HG03095 (cell line): ENCODE measurements at regions not wholly inside any gene's neighbourhood (a gene's known extent, or its start where the extent isn't known, plus 50 kb on each side); places are given as distances from the start of the nearest gene placed in this dataset.
"Not testable (repeated sequence)": the region's sequence is repeated elsewhere in the genome, so short reads cannot be mapped to it uniquely, and the experiment has no call there.

Experiments
- ATAC-seq: cut with Tn5 transposase; IDR thresholded peaks from one replicate; pipeline ENCODE4 v1.9.1; 2021; ENCODE audit warnings: moderate library complexity; ENCODE audit not compliant: unreplicated experiment

DNA sequence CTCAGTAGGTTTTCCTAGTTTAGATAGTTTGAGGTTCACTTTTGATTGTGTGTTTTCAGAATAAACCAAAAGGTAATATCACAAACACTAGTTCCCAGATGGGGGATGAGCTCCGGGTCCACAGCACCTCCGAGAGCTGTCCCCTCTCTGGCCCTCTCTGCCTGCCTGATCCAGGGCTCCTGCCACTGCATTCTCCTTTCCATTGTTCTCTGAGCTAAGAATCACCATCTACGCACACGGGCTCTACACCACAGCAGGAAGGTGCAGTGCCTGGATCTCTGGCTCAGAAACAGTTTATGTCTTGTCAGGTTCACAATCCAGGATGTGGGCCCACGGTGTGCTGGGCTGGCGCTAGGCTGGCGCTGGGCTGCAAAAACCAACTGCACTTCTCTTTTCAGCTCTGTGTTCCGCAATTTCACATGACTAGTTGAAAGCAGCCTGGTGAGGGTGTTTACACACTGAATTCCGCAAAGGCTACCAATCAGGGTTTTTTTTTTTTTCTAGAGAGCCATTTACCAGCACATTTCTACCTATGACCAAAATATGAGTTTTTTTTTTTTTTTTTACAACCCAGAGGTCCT is 167.5 kb downstream of the SOD2 start:
- ATAC-seq: no peak

- ATAC-seq: no peak
Observed at GRCh38 chr6:159522877-159523547, 170.0 kb downstream of the SOD2 start.

DNA sequence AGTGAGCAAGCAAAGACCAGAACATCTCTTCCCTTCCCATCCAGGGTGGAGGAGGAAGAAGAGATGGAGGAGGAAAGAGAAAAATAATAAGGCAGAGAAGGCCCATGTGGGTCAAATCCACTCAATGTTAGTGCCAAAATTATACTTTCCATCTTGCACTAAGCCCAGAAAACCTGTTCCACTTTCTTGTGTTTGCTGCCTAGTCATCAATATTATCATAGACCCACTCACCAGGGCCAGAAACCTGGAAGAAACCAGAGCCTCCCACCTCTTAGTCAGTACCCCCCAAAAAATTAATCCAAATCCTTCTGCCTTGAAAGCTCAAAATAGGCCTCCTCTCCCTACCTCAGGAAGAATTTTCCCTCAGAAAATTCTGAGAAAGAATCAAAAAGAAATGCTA is 171.1 kb downstream of the SOD2 start:
- ATAC-seq: no peak

DNA sequence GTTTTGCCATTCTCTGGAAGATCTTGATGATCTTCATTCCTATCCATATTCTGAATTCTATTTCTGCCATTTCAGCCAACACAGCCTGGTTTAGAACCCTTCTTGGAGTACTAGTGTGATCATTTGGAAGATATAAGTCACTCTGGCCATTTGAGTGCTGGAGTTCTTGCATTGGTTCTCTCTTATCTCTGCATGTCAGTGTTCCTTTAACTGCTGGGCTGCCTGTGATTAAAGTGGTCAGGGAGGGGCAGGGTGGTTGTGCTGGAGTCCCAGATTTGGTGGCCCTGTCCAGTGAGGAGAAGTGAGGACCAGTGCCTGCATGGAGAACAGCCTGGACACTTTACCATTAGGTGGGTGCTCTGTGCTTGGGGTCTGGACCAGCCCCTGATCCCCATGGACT is 173.0 kb downstream of the SOD2 start:
- no peak for ATAC-seq

DNA sequence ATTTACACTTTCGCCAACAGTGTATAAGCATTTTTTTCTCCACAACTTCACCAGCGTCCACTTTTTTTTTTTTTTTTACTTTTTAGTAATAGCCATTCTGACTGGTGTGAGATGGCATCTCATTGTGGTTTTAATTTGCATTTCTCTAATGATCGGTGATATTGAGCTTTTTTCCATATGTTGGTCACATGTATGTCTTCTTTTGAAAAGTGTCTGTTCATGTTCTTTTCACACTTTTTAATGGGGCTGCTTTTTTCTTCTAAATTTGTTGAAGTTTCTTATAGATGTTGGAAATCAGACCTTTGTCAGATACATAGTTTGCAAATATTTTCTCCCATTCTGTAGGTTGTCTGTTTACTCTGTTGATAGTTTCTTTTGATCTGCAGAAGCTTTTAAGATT is 177.2 kb downstream of the SOD2 start:
- ATAC-seq: not testable (repeated sequence)

DNA sequence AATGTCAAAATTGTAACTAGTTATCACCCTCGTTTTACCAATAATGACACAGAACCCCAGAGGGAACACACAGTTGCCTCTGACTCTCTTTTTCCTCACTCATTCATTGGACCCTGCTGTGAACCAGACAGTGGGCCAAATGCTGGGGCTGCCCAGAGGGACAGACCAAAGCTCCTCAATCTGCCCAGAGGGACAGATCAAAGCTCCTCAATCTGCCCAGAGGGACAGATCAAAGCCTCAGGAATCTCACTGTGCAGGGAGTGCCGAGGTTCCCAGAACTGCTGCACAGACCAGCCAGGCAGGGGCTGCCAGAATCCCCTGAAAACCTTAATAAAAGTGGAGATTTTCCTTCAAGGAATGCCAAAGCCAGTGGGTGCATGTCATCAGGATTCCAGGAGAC is 179.1 kb downstream of the SOD2 start:
- no peak for ATAC-seq

- no peak for ATAC-seq
Observed at GRCh38 chr6:159513074-159513720, 179.8 kb downstream of the SOD2 start.

GRCh38 chr6:159512571-159512970 is 180.5 kb downstream of the SOD2 start:
- ATAC-seq: no peak

- ATAC-seq: no peak
Observed at GRCh38 chr6:159512104-159512503, 180.9 kb downstream of the SOD2 start.

DNA sequence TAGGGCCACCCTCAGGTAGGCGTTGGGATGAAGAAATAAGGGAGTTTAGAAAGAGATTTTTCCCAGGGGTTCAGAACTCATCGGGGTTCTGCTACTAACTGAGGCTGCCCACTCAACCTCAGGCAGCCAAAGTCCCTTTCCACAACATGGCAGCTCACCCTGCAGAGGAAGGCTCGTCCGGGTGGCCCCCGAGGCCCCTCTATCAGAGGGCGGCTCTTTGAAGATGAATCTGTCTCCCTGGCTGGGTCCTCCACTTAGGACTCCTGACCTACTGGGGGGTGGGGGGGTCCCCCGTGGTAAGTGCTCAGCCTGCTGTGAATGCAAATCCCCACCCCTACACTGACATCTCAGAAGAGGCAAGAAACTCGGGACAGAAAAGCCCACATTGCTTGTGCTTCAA is 182.9 kb downstream of the SOD2 start:
- no peak for ATAC-seq

DNA sequence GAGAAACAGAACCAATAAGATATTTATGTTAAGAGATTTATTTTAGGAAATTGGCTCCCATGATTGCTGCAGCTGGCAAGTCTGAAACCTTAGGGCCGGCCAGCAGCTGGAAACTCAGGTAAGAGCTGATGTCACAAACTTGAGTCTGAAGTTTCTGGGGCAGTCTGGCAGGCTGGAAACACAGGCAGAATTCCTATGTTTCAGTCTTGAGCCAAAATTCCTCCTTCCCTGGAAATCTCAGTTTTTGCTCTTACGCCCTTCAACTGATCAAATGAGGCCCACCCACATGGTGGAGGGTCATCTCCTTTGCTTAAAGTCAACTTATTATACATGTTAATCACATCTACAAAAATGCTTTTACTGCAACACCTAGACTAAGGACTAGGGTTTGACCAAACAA is 184.1 kb downstream of the SOD2 start:
- ATAC-seq: no peak

GRCh38 chr6:159506048-159506447 is 187.0 kb downstream of the SOD2 start:
- ATAC-seq: no peak

DNA sequence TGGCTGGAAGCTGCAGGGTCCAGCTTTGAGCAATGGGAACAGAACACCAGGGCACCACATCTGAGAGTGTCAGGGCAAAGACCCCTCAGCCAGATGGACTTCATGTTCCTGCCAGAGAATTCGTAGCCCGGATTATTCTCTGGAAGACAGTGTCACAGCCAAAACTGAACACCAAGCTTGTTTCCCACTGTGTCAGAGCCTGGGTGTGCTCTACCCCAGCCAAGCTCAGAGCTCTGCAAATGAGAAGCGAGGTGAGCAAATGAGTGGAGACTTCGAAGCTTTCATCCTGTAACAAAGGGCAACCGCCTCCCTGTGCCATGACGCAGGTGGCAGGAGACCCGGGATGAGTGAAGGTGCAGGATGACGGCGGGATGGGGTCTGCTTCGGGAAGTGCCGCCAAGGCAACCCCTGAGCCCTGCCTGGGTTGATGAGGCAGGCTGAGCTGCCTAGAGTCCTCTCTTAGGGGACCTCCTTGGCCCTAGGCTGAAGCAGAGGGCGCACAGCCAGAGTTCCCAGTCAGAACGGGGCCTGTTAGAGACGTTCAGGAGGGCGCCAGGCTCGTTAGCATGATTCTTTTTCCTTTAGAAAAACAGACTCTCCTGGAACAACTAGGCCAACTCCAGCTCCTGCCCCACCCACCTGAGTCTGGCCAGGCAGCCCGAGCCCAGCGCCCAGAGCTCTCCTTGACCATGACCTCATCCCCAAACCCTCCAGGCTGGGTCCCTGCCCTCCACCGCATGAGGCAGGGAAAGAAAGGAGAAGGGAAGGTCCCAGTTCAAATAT is 187.7 kb downstream of the SOD2 start:
- ATAC-seq: no peak

GRCh38 chr6:159501558-159501957 is 191.5 kb downstream of the SOD2 start:
- no peak for ATAC-seq

GRCh38 chr6:159499034-159499433 is 194.0 kb downstream of the SOD2 start:
- ATAC-seq: no peak

DNA sequence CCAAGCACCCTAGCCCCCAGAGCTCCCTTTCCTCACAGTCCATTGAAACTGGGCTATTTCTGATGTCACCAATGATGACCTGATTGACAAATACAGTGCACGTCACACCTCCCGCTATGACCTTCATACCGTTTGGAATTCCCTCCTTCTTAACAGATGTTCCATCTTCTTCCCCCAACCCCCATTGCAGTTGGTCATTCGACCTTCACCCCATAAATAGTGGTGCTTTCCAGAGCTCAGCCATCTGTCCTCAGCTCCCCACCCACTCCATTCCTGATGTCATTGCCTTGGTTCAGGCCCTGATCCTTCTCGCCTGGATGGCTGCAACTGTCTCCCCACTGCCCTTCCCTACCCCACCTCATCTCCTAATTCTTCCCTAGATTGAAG is 198.5 kb downstream of the SOD2 start:
- no peak for ATAC-seq

DNA sequence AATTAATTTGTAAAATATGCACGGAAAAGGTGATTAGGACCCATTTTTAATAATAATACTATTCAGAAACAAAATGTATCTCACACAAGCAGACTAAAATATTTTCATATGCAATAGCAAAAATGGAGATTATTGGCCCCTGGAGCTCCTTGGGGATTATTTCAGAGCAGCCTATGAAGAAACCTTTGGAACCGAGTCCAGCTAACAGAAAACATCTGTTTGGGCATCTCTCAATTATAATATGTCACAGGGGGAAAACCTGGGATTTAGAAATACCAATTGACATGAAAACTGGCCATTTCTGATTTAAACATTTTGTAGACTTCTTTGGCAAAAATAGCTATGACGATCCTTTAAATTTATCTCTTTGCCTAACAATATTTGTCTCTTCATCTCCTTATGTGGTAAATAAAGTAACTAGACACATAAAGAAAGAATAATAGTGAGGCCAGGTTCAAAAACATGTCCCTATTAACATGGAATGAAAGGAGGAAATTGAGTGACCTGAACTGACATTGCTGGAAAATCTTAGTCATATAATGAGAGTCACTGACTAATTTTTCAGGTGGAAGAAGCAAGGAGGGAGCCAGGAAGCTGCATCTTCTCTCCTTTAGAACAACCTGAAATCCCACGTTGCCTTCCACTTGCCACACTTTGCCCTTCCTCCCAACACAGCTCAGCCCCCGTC is 199.0 kb downstream of the SOD2 start:
- no peak for ATAC-seq

- no peak for ATAC-seq
Observed at GRCh38 chr6:159493231-159493897, 199.7 kb downstream of the SOD2 start.

DNA sequence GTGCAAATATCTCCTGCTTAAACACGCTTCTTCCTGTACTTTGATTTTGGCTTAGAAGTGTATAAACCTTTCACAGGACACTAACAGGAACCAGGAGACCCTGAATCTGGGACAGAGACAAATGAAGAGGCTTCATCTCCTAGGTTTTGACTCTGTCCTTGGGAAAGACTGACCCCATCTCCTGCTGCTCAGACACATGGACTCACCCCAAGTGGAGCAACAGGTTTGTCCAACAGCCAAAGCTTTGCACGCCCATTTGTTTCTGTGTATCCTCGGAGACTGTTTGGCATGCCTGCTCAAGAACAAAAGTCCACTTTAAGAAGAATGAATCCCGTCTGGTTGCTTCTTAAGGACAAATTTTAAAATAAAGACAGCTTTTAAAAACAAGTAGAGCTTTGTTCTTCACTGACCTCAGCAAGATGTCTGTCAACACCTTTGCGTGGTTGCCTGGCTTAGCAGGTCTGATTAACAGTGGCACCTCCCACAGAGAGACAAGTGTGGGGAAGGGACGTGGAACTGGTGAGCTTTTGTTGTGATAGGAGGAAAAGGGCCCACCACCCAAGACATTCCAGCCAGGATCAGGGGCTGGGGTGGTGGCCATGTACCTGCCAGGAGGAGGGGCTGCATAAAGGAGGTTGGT is 202.6 kb downstream of the SOD2 start:
- no peak for ATAC-seq

- no peak for ATAC-seq
Observed at GRCh38 chr6:159487636-159488035, 205.4 kb downstream of the SOD2 start.
